HG03039 (cell line): ENCODE measurements at regions not wholly inside any gene's neighbourhood (a gene's known extent, or its start where the extent isn't known, plus 50 kb on each side); places are given as distances from the start of the nearest gene placed in this dataset.
"Not testable (repeated sequence)": the region's sequence is repeated elsewhere in the genome, so short reads cannot be mapped to it uniquely, and the experiment has no call there.

Experiments used
- ATAC-seq: cut with Tn5 transposase; IDR thresholded peaks from one replicate; pipeline ENCODE4 v1.9.1; 2021; ENCODE audit warnings: mild to moderate bottlenecking, moderate library complexity; ENCODE audit not compliant: unreplicated experiment

DNA sequence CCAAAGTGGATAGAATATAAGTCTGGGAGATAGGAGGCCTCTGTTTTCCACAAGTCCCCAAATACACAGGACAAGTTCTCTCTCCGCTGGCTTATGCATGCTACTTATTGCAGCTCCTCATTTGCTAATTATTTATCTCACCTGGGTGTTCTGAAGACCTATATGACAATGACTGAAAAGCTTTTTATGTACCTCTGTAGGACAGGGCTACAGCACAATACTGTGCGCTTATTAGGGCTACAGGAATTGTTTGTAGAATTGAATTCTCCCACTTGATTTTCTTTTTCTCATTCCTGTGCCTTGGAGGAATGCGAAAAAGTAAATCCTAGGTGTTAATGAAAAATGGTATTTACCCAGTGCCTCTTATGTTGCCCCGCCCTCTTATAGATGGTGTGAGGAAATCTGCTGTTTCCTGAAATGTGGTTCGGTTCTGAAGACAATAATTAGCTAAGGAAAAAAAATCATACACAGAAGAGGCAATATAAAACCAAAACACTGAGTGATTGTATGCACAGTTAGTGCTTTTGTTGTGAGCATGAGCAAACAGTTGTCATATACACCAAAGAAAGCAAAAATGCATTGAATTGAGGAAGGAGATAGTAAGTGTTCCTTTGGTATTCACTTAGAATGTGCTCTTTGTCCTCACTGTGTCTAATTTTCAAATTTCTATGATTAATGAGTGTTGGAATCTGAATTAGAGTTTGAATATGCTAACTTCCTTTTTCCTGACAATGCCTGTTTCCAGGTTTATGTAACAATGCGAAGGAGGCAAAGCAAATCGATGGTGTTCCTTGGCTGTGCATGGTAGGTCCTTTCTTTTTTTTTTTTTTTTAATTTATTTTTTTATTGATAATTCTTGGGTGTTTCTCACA, 78.7 kb upstream of the PNPT1 start:
- no peak for ATAC-seq

DNA sequence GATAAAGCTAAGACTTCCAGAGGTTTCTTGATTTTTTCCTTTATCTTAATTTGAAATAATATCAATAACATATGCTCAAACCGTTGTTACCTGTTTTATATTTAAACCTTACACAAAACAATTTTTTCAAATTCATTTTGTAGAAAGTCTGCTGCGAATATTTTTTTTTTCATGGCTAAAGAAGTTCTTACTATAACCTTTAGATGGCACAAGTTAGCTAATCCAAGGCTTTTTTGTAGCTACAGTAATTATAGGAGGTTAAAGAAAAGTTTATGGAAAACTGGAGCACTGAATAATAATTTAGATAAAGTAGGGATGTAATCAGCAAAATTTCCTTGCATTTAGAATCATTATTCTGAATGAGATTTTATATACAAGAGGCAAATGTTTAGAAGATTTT, 78.0 kb upstream of the PNPT1 start:
- no peak for ATAC-seq

DNA sequence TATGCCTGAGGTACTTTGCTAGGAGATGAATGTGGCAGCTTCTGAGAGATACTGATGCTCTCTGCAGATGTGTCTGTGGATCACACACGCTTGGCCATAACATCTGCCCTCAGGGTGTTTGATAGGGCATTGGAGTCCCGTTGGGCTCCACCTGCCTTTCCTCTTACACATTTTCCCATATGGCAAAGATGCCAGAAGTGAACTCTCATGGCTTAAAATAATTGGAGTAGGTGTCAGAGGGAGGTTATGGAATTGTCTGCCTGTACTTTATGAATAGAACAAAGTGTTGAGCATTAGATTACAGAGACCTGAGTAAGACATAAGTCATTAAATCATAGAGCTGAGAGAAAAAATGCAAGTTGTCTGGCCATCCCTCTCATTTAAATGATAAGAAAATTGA, 75.3 kb upstream of the PNPT1 start:
- ATAC-seq: no peak

DNA sequence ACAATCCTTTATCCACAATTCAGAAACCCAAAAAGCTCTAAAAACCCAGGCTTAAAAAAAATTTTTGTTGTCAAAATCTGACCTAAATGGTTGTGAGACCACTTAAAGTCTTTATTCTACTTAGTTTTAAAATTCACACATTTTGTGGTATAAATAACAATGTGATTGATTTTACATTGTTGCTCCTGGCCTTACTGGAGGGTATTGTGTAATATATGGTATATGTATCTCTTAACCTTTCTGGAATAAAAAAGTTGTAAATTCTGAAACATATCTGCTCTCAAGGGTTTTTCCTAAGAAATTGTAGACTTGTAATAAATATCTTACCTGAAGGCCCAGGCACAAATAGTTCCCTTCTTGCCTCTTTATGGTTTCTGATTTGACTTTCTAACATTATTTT, 73.3 kb upstream of the PNPT1 start:
- no peak for ATAC-seq

DNA sequence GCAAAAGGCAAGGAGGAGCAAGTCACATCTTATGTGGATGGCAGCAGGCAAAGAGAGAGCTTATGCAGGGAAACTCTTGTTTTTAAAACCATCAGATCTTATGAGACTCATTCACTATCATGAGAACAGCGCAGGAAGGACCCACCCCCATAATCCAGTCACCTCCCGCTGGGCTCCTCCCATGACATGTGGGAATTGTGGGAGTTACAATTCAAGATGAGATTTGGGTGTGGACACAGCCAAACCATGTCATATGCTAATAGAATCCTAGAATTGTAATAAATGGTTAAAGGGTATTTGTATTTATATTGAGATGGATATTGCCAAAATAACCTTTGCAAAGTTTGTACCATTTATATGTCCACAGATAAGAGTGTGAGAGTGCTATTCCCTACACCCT, 72.1 kb upstream of the PNPT1 start:
- ATAC-seq: not testable (repeated sequence)

DNA sequence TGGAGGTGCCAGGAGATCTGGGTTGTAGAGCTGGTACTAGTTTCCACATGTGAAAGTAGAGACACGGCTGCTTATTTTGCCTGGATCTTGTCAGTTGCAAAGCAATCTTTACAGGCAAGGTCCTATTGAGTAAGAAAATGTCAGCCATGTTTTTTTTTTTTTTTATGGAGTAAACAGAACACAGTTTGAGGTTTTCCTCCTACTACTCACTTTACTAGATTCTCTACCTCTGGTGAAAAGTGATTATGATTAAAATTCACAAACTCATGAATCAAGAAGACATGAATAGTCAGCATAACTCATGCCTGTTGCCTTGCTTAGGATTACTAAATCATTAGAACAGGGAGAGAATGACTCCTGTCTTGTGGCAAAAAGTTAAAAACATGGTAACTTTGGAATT, 70.1 kb upstream of the PNPT1 start:
- no peak for ATAC-seq

DNA sequence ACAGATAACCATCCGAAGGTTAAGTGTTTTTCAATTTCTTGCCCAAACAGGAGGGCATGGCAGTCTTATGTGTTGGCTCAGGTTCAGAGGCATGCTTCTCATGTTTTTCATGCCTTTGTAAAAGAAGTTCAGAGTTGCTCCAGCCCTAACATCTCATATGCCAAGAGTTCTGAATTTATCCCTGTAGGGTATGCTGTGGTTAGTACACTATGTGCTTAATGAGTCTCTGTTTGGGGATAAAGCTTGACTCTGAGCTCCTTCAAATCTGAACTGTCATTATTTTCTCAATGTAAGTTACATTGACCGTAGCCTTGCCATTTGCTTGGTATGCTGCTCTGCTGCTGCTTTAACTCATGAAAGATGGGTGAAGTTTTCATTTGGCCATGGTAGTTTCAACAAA, 67.9 kb upstream of the PNPT1 start:
- no peak for ATAC-seq

DNA sequence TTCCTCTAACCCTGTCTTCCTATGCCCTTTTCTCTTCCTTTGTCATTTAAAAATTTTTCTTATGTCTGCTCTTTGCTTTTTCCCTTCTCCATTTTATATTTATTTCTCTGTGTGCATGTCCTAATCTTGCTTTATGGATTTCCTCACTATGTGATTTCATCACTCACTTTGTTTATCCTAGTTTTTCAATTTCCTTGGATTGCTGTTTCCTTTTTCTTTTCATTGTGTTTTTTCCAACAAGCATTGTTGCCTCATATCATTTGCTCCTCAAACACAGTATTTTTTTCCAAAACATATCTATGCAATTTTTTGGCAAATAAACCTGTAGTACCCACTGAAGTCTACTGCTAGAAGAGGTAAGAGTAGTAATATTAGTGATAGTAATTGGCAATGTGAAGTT, 67.4 kb upstream of the PNPT1 start:
- ATAC-seq: no peak

DNA sequence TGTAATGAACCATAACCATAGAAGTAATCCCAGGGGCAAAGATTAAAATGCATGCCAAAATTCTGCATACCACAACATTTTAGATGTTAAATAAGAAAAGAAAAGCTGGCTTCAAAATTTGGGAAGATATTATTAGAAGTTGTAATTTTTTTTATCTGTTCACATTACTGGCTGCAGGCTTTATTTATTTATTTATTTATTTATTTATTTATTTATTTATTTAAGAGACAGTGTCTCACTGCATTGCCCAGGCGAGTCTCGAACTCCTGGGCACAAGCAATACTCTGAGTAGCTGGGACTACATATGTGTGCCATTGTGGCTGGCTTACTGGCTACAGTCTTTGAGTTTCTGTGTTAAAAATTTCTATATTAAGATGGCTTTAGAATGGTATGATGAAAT, 66.5 kb upstream of the PNPT1 start:
- no peak for ATAC-seq

DNA sequence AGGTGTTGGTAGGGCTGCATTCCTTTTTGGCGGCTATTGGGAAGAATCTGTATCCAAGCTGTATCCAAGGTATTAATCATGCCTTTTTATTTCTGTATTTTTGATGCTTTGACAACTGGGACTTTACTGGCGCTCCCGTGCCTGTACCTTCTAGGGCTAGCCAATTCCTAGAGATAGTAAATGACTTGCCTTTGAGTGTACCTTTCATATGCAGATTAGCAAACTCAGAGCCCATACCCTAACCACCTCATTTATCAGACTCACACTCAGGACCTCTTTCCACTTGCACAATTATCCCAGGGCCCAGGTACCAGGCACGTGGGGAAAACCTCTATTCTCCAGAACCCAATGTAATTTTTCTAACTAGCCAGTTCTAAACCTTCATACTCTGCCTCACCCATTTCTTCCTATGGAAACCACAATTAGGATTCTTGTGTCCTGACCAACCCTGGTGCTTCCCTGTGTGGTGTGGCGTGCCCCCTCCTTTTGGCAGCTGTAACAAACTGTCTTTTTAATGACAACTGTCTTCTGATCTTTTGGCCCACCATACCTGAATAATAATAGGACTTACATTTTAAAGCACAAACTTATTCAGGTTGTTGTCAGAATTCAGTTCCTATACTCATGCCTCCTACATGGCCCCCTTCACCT, 65.8 kb upstream of the PNPT1 start:
- no peak for ATAC-seq

DNA sequence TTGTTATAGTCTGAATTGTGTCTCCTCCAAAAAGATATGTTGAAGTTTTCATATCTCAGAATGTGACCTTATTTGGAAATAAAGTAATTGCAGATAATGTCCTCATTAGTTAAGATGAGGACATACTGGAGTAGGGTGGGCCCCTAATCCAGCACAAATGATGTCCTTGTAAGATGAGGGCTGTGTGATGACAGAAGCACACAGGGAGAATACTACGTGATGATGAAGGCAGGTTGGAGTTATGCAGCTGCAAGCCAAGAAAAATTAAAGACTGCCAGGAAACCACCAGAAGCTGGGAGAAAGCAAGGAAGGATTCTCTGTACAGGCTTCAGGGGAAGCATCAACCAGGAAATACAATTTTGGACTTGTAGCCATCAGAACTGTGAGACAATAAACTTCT, 58.3 kb upstream of the PNPT1 start:
- no peak for ATAC-seq

DNA sequence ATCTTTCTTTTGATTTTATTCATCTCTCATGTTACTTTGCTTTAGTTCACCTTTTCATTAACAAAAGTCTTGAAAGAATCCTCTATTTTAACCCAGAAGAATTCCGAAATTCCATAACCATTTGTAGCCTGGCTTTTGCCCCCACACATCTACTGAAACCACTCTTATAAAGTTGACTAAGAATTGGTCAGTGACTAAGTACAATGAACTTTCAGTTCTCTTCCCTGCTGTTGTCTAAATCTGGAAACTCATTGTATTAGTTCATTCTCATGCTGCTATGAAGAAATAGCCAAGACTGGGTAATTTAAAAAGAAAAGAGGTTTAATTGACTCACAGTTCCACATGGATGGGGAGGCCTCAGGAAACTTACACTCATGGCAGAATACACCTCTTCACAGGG, 49.9 kb upstream of the PNPT1 start:
- ATAC-seq: peak; percentile 48
